Keratinocyte (primary cell): ENCODE measurements at regions not wholly inside any gene's neighbourhood (a gene's known extent, or its start where the extent isn't known, plus 50 kb on each side); places are given as distances from the start of the nearest gene placed in this dataset.

Experiments
- DNase-seq: peaks from one replicate; pipeline ENCODE4 v3.0.0-alpha.2; 2011; ENCODE audit warnings: low read depth, missing footprints, low spot score
- FAIRE-seq: peaks from 2 replicates; lab custom pipeline; 2011; peaks lifted over from hg19 to GRCh38; lab: Jason Lieb, UNC
- H2AFZ ChIP-seq: 2 replicates; pipeline ENCODE4 v1.6.0; 2012; ENCODE audit warnings: low read length, control low read depth, inconsistent platforms; ENCODE audit not compliant: control insufficient read depth
- H3K27ac ChIP-seq: 2 replicates; pipeline ENCODE4 v1.5.1; 2011; ENCODE audit warnings: low read length; ENCODE audit not compliant: control insufficient read depth, insufficient read depth
- H3K27me3 ChIP-seq: 3 replicates; pipeline ENCODE4 v1.6.0; 2011; ENCODE audit warnings: low read length; ENCODE audit not compliant: control insufficient read depth, insufficient read depth; ENCODE audit errors: extremely low read depth
- H3K36me3 ChIP-seq, 2 experiments: 2 replicates in 1 of 2; 3 replicates in 1 of 2; pipeline ENCODE4 v1.5.1; 2011; ENCODE audit warnings: low read length in 2 of 2, mild to moderate bottlenecking in 1 of 2; ENCODE audit not compliant: control insufficient read depth in 2 of 2, insufficient read depth in 2 of 2; ENCODE audit errors: extremely low read depth in 1 of 2
- H3K4me1 ChIP-seq: 3 replicates; pipeline ENCODE4 v1.5.1; 2011; ENCODE audit warnings: low read length; ENCODE audit not compliant: control insufficient read depth, insufficient read depth; ENCODE audit errors: extremely low read depth
- H3K4me2 ChIP-seq: 3 replicates; pipeline ENCODE4 v1.6.0; 2011; ENCODE audit warnings: low read depth, low read length; ENCODE audit not compliant: control insufficient read depth, insufficient read depth; ENCODE audit errors: extremely low read depth
- H3K4me3 ChIP-seq, 3 experiments: fragments of 200-600 bp in 1 of 3; sonication (generic) in 1 of 3; 2 replicates in 2 of 3; 3 replicates in 1 of 3; pipeline ENCODE4 v1.5.1; 2011 to 2016; ENCODE audit warnings: low read length in 3 of 3, mild to moderate bottlenecking in 3 of 3, control low read depth in 2 of 3, inconsistent platforms in 1 of 3, low read depth in 1 of 3, mixed read lengths in 1 of 3, mixed run types in 1 of 3, moderate library complexity in 1 of 3; ENCODE audit not compliant: control insufficient read depth in 2 of 3, insufficient read depth in 2 of 3; ENCODE audit errors: extremely low read depth in 1 of 3
- H3K79me2 ChIP-seq: 2 replicates; pipeline ENCODE4 v1.6.0; 2012; ENCODE audit warnings: low read length; ENCODE audit not compliant: control insufficient read depth, insufficient read depth
- H3K9ac ChIP-seq: 3 replicates; pipeline ENCODE4 v1.6.0; 2011; ENCODE audit warnings: low read length; ENCODE audit not compliant: control insufficient read depth, insufficient read depth; ENCODE audit errors: extremely low read depth
- H3K9me1 ChIP-seq: 3 replicates; pipeline ENCODE4 v1.6.0; 2011; ENCODE audit warnings: low read length; ENCODE audit not compliant: control insufficient read depth, insufficient read depth; ENCODE audit errors: extremely low read depth
- H3K9me3 ChIP-seq: 2 replicates; pipeline ENCODE4 v1.5.1; 2012; ENCODE audit warnings: low read depth, low read length; ENCODE audit not compliant: control insufficient read depth
- H4K20me1 ChIP-seq: 3 replicates; pipeline ENCODE4 v1.6.0; 2011; ENCODE audit warnings: low read length; ENCODE audit not compliant: control insufficient read depth, insufficient read depth; ENCODE audit errors: extremely low read depth
- CTCF ChIP-seq, 3 experiments: IDR thresholded peaks in 1 of 3; conservative IDR thresholded peaks in 1 of 3; optimal IDR thresholded peaks in 1 of 3; 2 replicates in 2 of 3; 3 replicates in 1 of 3; pipeline versions ENCODE3 to v1.5.1; 2011; ENCODE audit warnings: low read length in 3 of 3, mild to moderate bottlenecking in 3 of 3, moderate library complexity in 2 of 3, control low read depth in 1 of 3, inconsistent platforms in 1 of 3; ENCODE audit not compliant: insufficient read depth in 2 of 3; ENCODE audit errors: extremely low read depth in 1 of 3
- EZH2 ChIP-seq: IDR thresholded peaks from one replicate; pipeline ENCODE4 v1.6.1; 2012; ENCODE audit warnings: inconsistent platforms, mild to moderate bottlenecking, low read length, moderate library complexity
- dilution Hi-C: fragments of 300-500 bp; cut with MboI; formaldehyde crosslinking; loops from one replicate; pipeline ENCODE4 v1.7.0; 2020; ENCODE audit warnings: low sequenced_read_pairs; ENCODE audit not compliant: extremely low pct_ligation_motif_present

DNA sequence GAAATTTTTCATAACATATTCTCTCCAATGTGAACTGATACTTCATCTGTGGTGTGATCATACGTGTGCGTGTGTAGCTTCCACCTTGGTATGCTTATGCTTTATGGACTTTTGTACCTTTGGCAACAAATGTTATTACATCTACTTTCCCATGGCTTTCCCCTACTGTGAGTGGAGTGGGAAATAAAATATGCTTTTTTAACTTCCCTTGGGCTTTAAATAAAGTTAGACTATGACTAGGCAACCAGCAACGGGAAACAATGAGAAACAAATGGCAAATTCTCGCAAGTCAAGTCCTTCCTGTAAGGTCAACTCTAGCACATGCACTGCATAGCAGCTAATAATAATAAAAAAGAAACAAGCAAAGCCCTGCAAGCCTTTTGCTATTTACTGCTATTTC is 205.0 kb upstream of the PDE5A start:
- H3K9me1 ChIP-seq = no peaks in the 10 kb centered on the region
- no peaks in the 10 kb centered on the region for H3K27me3 ChIP-seq
- H2AFZ ChIP-seq = no peak overlapping the region
- dilution Hi-C loops = no loop called here
- no peaks in the 10 kb centered on the region for H3K9me3 ChIP-seq
- H3K9ac ChIP-seq = no peak overlapping the region
- H3K79me2 ChIP-seq = no peaks in the 10 kb centered on the region
- TF ChIP-seq EZH2 (no peak), CTCF (optimal IDR thresholded peaks at IDR 0.05 in 1 of 3, IDR thresholded peaks at IDR 0.05 in 1 of 3, conservative IDR thresholded peaks at IDR 0.05 in 1 of 3; ENCODE audit: extremely low read depth in 1 of 3, insufficient read depth in 2 of 3, low read length in 3 of 3) (no peak)
- no peak overlapping the region for H3K4me3 ChIP-seq
- FAIRE-seq = no peak
- no peak for DNase-seq
- no peaks in the 10 kb centered on the region for H4K20me1 ChIP-seq
- H3K4me1 ChIP-seq = no peaks in the 10 kb centered on the region
- H3K27ac ChIP-seq = no peak overlapping the region
- H3K36me3 ChIP-seq = no peaks in the 10 kb centered on the region
- H3K4me2 ChIP-seq = no peak overlapping the region

- H3K4me3 ChIP-seq = no peak overlapping the region
- TF ChIP-seq EZH2 (no peak), CTCF (optimal IDR thresholded peaks at IDR 0.05 in 1 of 3, IDR thresholded peaks at IDR 0.05 in 1 of 3, conservative IDR thresholded peaks at IDR 0.05 in 1 of 3; ENCODE audit: extremely low read depth in 1 of 3, insufficient read depth in 2 of 3, low read length in 3 of 3) (no peak)
- H3K9me3 ChIP-seq = no peaks in the 10 kb centered on the region
- dilution Hi-C loops = no loop called here
- H3K79me2 ChIP-seq = no peaks in the 10 kb centered on the region
- H4K20me1 ChIP-seq = no peaks in the 10 kb centered on the region
- DNase-seq (no peak), FAIRE-seq (no peak)
- no peak overlapping the region for H3K9ac ChIP-seq
- H3K9me1 ChIP-seq = no peaks in the 10 kb centered on the region
- H3K36me3 ChIP-seq = no peaks in the 10 kb centered on the region
- no peak overlapping the region for H3K4me2 ChIP-seq
- no peak overlapping the region for H3K27ac ChIP-seq
- H3K27me3 ChIP-seq = no peaks in the 10 kb centered on the region
- H3K4me1 ChIP-seq = no peaks in the 10 kb centered on the region
- H2AFZ ChIP-seq = no peak overlapping the region
Measured at GRCh38 chr4:119832776-119833175, 204.2 kb upstream of the PDE5A start.
